Transverse colon (tissue), 4 donors: ENCODE measurements at regions not wholly inside any gene's neighbourhood (a gene's known extent, or its start where the extent isn't known, plus 50 kb on each side); places are given as distances from the start of the nearest gene placed in this dataset.

ENCODE experiments used
- EP300 ChIP-seq: sonication (generic); formaldehyde crosslinking; IDR thresholded peaks from one replicate; pipeline ENCODE4 v1.6.1; 2017; ENCODE audit warnings: antibody characterized with exemption, low read depth
- POLR2A ChIP-seq: fragments of 450-650 bp; IDR thresholded peaks from one replicate; pipeline ENCODE4 v1.6.1; 2016; ENCODE audit warnings: antibody characterized with exemption, mild to moderate bottlenecking, moderate library complexity
- POLR2AphosphoS5 ChIP-seq, 3 donors: sonication (generic); formaldehyde crosslinking; IDR thresholded peaks; one replicate each; pipeline ENCODE4 v1.6.1; 2016; ENCODE audit warnings: antibody characterized with exemption in 3 of 3
- TF ChIP-seq, protein P1 (sequence below), 5 experiments: fragments of 200-600 bp in 3 of 5; fragments of 450-650 bp in 2 of 5; sonication (generic) in 3 of 5; IDR thresholded peaks; 1 replicate in 2 of 5; 2 replicates in 3 of 5; pipeline ENCODE4 v1.5.1; 2016 to 2017; ENCODE audit warnings: antibody characterized with exemption in 5 of 5, inconsistent platforms in 3 of 5, mild to moderate bottlenecking in 2 of 5, moderate library complexity in 1 of 5

DNA sequence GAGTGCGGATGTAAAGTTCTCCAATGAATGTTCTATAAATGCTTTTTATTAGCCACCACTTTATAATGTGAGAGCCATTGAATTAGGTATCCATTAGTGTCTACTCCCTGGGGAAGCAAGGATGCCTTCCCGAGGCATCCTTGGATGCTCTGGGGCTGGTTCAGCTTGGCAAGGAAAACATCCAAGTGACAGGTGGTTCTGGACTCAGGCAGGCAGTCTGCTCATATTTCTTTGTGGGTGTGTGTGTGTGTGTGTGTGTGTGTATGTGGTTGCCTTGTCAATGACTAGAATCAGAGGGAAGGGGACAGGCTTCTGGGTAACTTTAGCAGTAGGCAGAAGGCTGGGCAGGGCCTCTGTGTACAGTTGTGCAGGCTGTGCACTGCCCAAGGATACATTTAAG, 149.2 kb downstream of the TSN start:
- TF ChIP-seq, protein P1, sequence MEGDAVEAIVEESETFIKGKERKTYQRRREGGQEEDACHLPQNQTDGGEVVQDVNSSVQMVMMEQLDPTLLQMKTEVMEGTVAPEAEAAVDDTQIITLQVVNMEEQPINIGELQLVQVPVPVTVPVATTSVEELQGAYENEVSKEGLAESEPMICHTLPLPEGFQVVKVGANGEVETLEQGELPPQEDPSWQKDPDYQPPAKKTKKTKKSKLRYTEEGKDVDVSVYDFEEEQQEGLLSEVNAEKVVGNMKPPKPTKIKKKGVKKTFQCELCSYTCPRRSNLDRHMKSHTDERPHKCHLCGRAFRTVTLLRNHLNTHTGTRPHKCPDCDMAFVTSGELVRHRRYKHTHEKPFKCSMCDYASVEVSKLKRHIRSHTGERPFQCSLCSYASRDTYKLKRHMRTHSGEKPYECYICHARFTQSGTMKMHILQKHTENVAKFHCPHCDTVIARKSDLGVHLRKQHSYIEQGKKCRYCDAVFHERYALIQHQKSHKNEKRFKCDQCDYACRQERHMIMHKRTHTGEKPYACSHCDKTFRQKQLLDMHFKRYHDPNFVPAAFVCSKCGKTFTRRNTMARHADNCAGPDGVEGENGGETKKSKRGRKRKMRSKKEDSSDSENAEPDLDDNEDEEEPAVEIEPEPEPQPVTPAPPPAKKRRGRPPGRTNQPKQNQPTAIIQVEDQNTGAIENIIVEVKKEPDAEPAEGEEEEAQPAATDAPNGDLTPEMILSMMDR (IDR thresholded peaks at IDR 0.05): no peak
- TF ChIP-seq EP300 (no peak), POLR2A (no peak), POLR2AphosphoS5 (IDR thresholded peaks at IDR 0.05) (no peak)
